ENCODE measurements at regions not wholly inside any gene's neighbourhood (a gene's known extent, or its start where the extent isn't known, plus 50 kb on each side); places are given as distances from the start of the nearest gene placed in this dataset.

- no peak overlapping the region for H2BK15ac ChIP-seq (ENCODE audit: low read depth, low read length)
- no CpG with 5 or more reads among the region's 62 CpGs for WGBS (ENCODE audit: extremely low coverage, insufficient read length, low lambda C conversion rate)
- no peaks in the 10 kb centered on the region for H3K9me3 ChIP-seq (ENCODE audit: control insufficient read depth, low read depth, low read length)
- H3K27ac ChIP-seq (ENCODE audit: insufficient read length, low read depth, low read length): no peak overlapping the region
- no peaks in the 10 kb centered on the region for H3K4me1 ChIP-seq (ENCODE audit: insufficient read depth, low read length)
- peak overlapping the region; percentile 48 for H3K4me2 ChIP-seq (ENCODE audit: insufficient read depth, insufficient read length, low read length)
- no peak overlapping the region for H4K91ac ChIP-seq (ENCODE audit: insufficient read length, low read depth, low read length)
- H3K18ac ChIP-seq (ENCODE audit: insufficient read length, low read depth, low read length): no peak overlapping the region
- no peak overlapping the region for H4K5ac ChIP-seq (ENCODE audit: insufficient read length, low read depth, low read length)
- H3K9ac ChIP-seq (ENCODE audit: extremely low read depth, insufficient read length, low read length): no peak overlapping the region
- H2BK5ac ChIP-seq (ENCODE audit: insufficient read length, low read length): no peak overlapping the region
- H3K56ac ChIP-seq (ENCODE audit: insufficient read length, low read depth, low read length): no peak overlapping the region
- Mint-ChIP-seq H3K9me3 (peaks cover 7 to 27% of the 10 kb centered on the region in 2 experiments; a peak in 4 of 5 replicates), H3K4me1 (peaks cover 20 to 39% of the 10 kb centered on the region in 2 experiments), H3K27ac (no peak overlapping the region), H3K36me3 (ENCODE audit: insufficient read depth in 1 of 3, low read depth in 3 of 3) (peaks cover 0 to 3% (median 0%) of the 10 kb centered on the region in 3 experiments; a peak in 1 of 7 replicates), H3K4me3 (peak overlapping the region; percentile 17 to 76; a peak in 4 of 5 replicates), H3K27me3 (ENCODE audit: low read depth) (peaks cover 99% of the 10 kb centered on the region)
- H3K79me1 ChIP-seq (ENCODE audit: insufficient read depth, low read depth, low read length, poor library complexity, severe bottlenecking): no peaks in the 10 kb centered on the region
- DNase-seq: peak; percentile 64
- H2BK20ac ChIP-seq (ENCODE audit: low read depth, low read length, poor library complexity, severe bottlenecking): no peak overlapping the region
- no peak overlapping the region for H2BK120ac ChIP-seq (ENCODE audit: low read depth, low read length, poor library complexity, severe bottlenecking)
- H2AK5ac ChIP-seq (ENCODE audit: insufficient read length, low read length): no peak overlapping the region
- no peak for TF ChIP-seq CTCF (conservative IDR thresholded peaks at IDR 0.05)
- no peak overlapping the region for H3K4ac ChIP-seq (ENCODE audit: low read depth, low read length)
- H4K8ac ChIP-seq (replicated peaks; ENCODE audit: insufficient read length, low read depth, low read length): no peak overlapping the region
- H3K79me2 ChIP-seq (ENCODE audit: insufficient read depth, low read length): no peaks in the 10 kb centered on the region
- H3K14ac ChIP-seq (ENCODE audit: insufficient read depth, low read length): no peak overlapping the region
- no peaks in the 10 kb centered on the region for H4K20me1 ChIP-seq (ENCODE audit: control insufficient read depth, insufficient read depth, insufficient read length)
- no peak overlapping the region for H3K23ac ChIP-seq (ENCODE audit: insufficient read length, low read depth, low read length)
- H2AFZ ChIP-seq (ENCODE audit: low read length): no peak overlapping the region
- H2BK12ac ChIP-seq (ENCODE audit: insufficient read length, low read depth, low read length): no peak overlapping the region
- H3K27me3 ChIP-seq (ENCODE audit: insufficient read depth, low read length): peaks cover 98% of the 10 kb centered on the region
- no peaks in the 10 kb centered on the region for H3K23me2 ChIP-seq (ENCODE audit: insufficient read length, low read depth, low read length, poor library complexity, severe bottlenecking)
- H3T11ph ChIP-seq (ENCODE audit: low read length): no peak overlapping the region
These were observed 75.9 kb downstream of the INSIG1 start for GRCh38 chr7:155373359-155374273.

Measured in H9 (cell line).